Thyroid gland (tissue), 4 donors: ENCODE measurements at regions not wholly inside any gene's neighbourhood (a gene's known extent, or its start where the extent isn't known, plus 50 kb on each side); places are given as distances from the start of the nearest gene placed in this dataset.
A peak's percentile ranks its signal among the peaks of the same experiment; 100 is the strongest.

Experiments used
- DNase-seq, 2 donors: peaks; one replicate each; pipeline ENCODE4 v3.0.0-alpha.2; 2019
- H3K27ac ChIP-seq, 3 donors: fragments of 200-600 bp; sonication (generic); 1 replicate in 2 of 3; 2 replicates in 1 of 3; pipeline ENCODE4 v1.5.1; 2016 to 2019; ENCODE audit warnings: mild to moderate bottlenecking in 1 of 3, moderate library complexity in 1 of 3
- H3K27me3 ChIP-seq: fragments of 200-600 bp; sonication (generic); one replicate; pipeline ENCODE4 v1.5.1; 2019
- H3K36me3 ChIP-seq, 2 donors: fragments of 200-600 bp; sonication (generic); one replicate each; pipeline ENCODE4 v1.5.1; 2016 to 2019
- H3K4me1 ChIP-seq, 2 donors: fragments of 200-600 bp; sonication (generic); one replicate each; pipeline ENCODE4 v1.5.1; 2017 to 2019
- H3K4me3 ChIP-seq, 3 donors: fragments of 200-600 bp; sonication (generic); replicated peaks in 1 of 3; 1 replicate in 2 of 3; 2 replicates in 1 of 3; pipeline ENCODE4 v1.5.1; 2016; ENCODE audit warnings: mild to moderate bottlenecking in 1 of 3
- H3K9me3 ChIP-seq: fragments of 200-600 bp; sonication (generic); one replicate; pipeline ENCODE4 v1.5.1; 2017
- POLR2A ChIP-seq, 2 donors: fragments of 450-650 bp; IDR thresholded peaks; one replicate each; pipeline ENCODE4 v1.6.1; 2017; ENCODE audit warnings: antibody characterized with exemption in 2 of 2, mild to moderate bottlenecking in 2 of 2, moderate library complexity in 1 of 2
- WGBS, 2 donors: methylation state at CpG; one replicate each; pipeline ENCODE4 v1.1.5; 2017; 5-methylcytosine and 5-hydroxymethylcytosine counted together
- intact Hi-C: fragments of 100-400 bp; cut with DNase I; formaldehyde crosslinking; loops from one replicate; pipeline ENCODE4 v1.15.1; 2023
- TF ChIP-seq, protein P1 (sequence below), 6 experiments: fragments of 200-600 bp in 3 of 6; fragments of 450-650 bp in 3 of 6; sonication (generic) in 3 of 6; IDR thresholded peaks; one replicate each; pipeline ENCODE4 v1.5.1; 2016 to 2019; ENCODE audit warnings: antibody characterized with exemption in 6 of 6, mild to moderate bottlenecking in 2 of 6, inconsistent platforms in 1 of 6, moderate library complexity in 1 of 6

DNA sequence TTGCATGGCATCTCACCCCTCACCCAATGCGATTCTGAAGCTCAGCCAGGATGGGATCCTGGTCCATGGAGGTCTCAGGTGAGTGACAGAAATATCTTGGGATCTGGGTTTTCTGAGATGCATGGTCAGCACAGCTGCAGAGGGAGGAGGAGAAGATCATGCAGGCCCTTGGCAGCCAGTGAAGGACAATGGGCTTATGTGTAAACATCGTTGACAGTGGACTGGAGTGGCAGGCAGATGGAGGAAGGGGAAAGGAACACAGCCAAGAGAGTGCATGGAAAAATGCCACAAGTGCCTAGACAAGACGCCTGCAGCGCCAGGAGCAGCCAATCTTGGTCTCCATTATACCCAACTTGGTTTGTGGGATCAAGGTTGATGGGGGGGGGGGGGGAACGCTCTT, 347.9 kb downstream of the MCTP2 start:
- no peaks in the 10 kb centered on the region for H3K4me1 ChIP-seq
- no peak overlapping the region for H3K27ac ChIP-seq
- intact Hi-C loops = no loop called here
- no peaks in the 10 kb centered on the region for H3K27me3 ChIP-seq
- no peaks in the 10 kb centered on the region for H3K36me3 ChIP-seq
- no peak for DNase-seq
- 63 to 65% methylated on average over 5 of the region's 5 CpGs for WGBS, 2 donors
- no peak overlapping the region for H3K4me3 ChIP-seq
- no peaks in the 10 kb centered on the region for H3K9me3 ChIP-seq
- TF ChIP-seq, protein P1, sequence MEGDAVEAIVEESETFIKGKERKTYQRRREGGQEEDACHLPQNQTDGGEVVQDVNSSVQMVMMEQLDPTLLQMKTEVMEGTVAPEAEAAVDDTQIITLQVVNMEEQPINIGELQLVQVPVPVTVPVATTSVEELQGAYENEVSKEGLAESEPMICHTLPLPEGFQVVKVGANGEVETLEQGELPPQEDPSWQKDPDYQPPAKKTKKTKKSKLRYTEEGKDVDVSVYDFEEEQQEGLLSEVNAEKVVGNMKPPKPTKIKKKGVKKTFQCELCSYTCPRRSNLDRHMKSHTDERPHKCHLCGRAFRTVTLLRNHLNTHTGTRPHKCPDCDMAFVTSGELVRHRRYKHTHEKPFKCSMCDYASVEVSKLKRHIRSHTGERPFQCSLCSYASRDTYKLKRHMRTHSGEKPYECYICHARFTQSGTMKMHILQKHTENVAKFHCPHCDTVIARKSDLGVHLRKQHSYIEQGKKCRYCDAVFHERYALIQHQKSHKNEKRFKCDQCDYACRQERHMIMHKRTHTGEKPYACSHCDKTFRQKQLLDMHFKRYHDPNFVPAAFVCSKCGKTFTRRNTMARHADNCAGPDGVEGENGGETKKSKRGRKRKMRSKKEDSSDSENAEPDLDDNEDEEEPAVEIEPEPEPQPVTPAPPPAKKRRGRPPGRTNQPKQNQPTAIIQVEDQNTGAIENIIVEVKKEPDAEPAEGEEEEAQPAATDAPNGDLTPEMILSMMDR (IDR thresholded peaks at IDR 0.05) = no peak
- no peak for TF ChIP-seq POLR2A (IDR thresholded peaks at IDR 0.05)

DNA sequence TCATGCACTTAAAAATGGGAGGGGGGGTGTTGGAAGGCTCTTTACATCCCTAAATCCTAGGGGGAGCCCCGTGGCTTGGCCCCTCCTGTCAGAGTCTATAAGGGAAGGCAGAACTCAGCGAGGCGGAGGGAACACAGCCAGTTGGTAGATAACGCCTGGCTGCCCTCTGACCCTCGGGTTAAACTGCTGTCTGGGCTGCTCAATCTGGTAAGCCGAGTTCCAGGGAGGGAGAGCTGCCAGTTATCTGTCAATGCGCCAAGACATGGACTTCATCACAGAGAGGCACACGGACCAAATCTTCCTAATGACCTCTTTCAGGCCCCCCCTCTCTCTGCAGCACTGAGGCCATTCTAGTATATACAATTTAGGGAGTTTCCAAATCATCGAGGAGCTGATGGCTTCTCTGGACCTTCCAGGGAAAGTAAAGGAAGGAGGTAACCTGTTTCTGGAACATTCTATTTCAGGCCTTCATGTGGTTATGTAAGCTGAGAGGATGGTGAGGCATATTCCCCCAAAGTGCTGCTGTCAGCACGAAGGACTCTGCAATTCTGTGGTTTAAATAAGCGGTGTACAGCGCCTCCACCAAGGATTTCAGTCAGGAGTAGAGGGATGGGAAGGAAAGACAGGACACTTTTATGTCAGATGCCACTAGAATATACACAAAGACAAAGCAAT, 349.0 kb downstream of the MCTP2 start:
- no peaks in the 10 kb centered on the region for H3K9me3 ChIP-seq
- H3K27ac ChIP-seq = no peak overlapping the region
- intact Hi-C loops = no loop called here
- DNase-seq = no peak
- no peaks in the 10 kb centered on the region for H3K27me3 ChIP-seq
- H3K4me1 ChIP-seq = no peaks in the 10 kb centered on the region
- no peaks in the 10 kb centered on the region for H3K36me3 ChIP-seq
- no peak for TF ChIP-seq POLR2A (IDR thresholded peaks at IDR 0.05)
- TF ChIP-seq, protein P1 (IDR thresholded peaks at IDR 0.05) = no peak
- H3K4me3 ChIP-seq = no peak overlapping the region
- 60 to 79% methylated on average over 12 of the region's 12 CpGs for WGBS, 2 donors

DNA sequence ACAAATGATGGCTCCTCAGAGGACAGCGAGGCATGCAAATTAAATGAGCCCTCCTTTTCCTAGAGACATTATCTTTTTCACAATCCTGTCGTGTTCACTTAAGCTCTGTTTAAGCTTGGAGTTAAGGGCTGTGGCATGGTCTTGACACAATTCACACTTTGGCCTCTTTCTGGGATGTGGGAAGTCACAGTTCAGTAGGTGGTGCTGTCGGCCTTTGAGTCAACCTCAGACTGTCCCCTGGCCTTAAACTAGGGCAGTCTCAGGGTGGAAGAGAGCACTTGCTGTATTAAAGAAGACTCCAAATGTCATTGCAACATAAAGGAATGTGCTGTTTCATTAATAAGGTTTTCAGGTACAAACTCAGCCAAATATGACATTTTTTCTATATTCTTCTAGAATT, 351.0 kb downstream of the MCTP2 start:
- WGBS, 2 donors = 40 to 46% methylated on average over 3 of the region's 3 CpGs
- H3K9me3 ChIP-seq = no peaks in the 10 kb centered on the region
- no peaks in the 10 kb centered on the region for H3K4me1 ChIP-seq
- no peaks in the 10 kb centered on the region for H3K27me3 ChIP-seq
- intact Hi-C loops = no loop called here
- TF ChIP-seq, protein P1 (IDR thresholded peaks at IDR 0.05) = peak in 1 of 6 experiments; percentile 9
- TF ChIP-seq POLR2A (IDR thresholded peaks at IDR 0.05) = no peak
- no peak overlapping the region for H3K4me3 ChIP-seq
- no peak for DNase-seq
- H3K36me3 ChIP-seq = no peaks in the 10 kb centered on the region
- H3K27ac ChIP-seq = no peak overlapping the region

DNA sequence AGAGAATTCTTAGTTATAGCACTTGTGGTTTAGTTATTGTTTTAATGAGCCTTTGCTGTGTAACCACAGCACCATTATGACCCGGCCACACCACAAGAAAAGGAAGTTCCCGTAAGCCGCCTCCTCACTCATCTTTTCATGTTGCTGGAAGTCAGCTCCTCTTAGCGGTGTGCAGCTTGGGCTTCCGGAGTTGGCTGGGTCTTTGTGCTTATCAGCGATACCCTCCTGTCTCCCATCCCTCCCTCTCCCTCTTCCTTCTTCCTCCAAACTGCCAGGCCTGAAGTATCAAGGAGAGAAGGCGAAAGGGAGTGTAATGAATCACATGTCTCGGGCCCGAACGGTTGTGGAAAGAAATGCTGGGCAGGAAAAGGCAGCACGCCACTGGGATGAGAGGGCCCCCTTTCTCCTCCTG, 353.5 kb downstream of the MCTP2 start:
- DNase-seq = no peak
- Histone ChIP-seq H3K4me1 (no peaks in the 10 kb centered on the region), H3K36me3 (no peaks in the 10 kb centered on the region), H3K9me3 (no peaks in the 10 kb centered on the region), H3K27ac (no peak overlapping the region), H3K4me3 (no peak overlapping the region), H3K27me3 (no peaks in the 10 kb centered on the region)
- no peak for TF ChIP-seq POLR2A (IDR thresholded peaks at IDR 0.05)
- WGBS, 2 donors = 56 to 63% methylated on average over 11 of the region's 11 CpGs
- intact Hi-C loops = no loop called here

DNA sequence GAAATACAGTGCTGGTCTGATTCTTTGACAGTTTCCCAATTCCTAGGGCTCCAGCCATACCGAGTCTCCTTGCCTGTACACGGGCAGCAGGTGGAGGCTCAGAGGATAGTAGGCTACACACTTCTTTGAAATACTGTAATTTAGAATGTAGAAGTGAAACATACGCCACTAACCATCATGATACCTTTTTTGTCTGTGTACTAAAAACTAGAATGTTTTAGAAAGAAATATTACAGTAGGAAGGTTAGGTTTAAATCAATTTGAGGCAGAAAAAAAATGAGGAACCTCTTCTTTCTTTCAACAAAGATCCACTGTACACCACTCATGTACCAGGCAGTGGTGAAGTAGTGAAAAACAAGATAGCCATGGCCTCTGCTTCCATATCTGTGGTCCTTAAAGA, 354.7 kb downstream of the MCTP2 start:
- Histone ChIP-seq H3K4me1 (no peaks in the 10 kb centered on the region), H3K9me3 (no peaks in the 10 kb centered on the region), H3K27me3 (no peaks in the 10 kb centered on the region), H3K36me3 (no peaks in the 10 kb centered on the region), H3K27ac (no peak overlapping the region), H3K4me3 (no peak overlapping the region)
- WGBS, 2 donors = 78% methylated on average over 3 of the region's 3 CpGs
- no peak for DNase-seq
- intact Hi-C loops = no loop called here
- TF ChIP-seq, protein P1 (IDR thresholded peaks at IDR 0.05) = no peak
- no peak for TF ChIP-seq POLR2A (IDR thresholded peaks at IDR 0.05)
